ENCODE measurements at regions not wholly inside any gene's neighbourhood (a gene's known extent, or its start where the extent isn't known, plus 50 kb on each side); places are given as distances from the start of the nearest gene placed in this dataset.
A peak's percentile ranks its signal among the peaks of the same experiment; 100 is the strongest.

GRCh38 chr17:6940186-6940649 is 55.6 kb upstream of the ALOX12 start:
- peak in 1 of 2 donors; percentile 1 for DNase-seq

GRCh38 chr17:6941989-6942388 is 53.9 kb upstream of the ALOX12 start:
- no peak for DNase-seq

- DNase-seq: no peak
These were observed 52.4 kb upstream of the ALOX12 start for GRCh38 chr17:6943406-6943805.

Measured in hippocampal formation (tissue), 2 donors.